Stimulated activated CD4-positive, alpha-beta T cell treated with anti-CD3 and anti-CD28 coated beads, Interleukin-4, amount 100 ng/mL, for 24 hours (primary cell): ENCODE measurements at regions not wholly inside any gene's neighbourhood (a gene's known extent, or its start where the extent isn't known, plus 50 kb on each side); places are given as distances from the start of the nearest gene placed in this dataset.
A peak's percentile ranks its signal among the peaks of the same experiment; 100 is the strongest.

ENCODE experiments used
- DNase-seq: peaks from one replicate; pipeline ENCODE4 v3.0.0-alpha.2; 2020

GRCh38 chr16:85971902-85972638 is 73.1 kb downstream of the IRF8 start:
- DNase-seq = no peak

- no peak for DNase-seq
These were observed 75.7 kb downstream of the IRF8 start for GRCh38 chr16:85974428-85975375.

- no peak for DNase-seq
These were observed 76.6 kb downstream of the IRF8 start for GRCh38 chr16:85975451-85975981.

- no peak for DNase-seq
These were observed 79.4 kb downstream of the IRF8 start for GRCh38 chr16:85978291-85978775.

GRCh38 chr16:85978976-85979375 is 80.0 kb downstream of the IRF8 start:
- no peak for DNase-seq

- DNase-seq = no peak
These were observed 80.6 kb downstream of the IRF8 start for GRCh38 chr16:85979605-85980004.

GRCh38 chr16:85980686-85981085 is 81.7 kb downstream of the IRF8 start:
- DNase-seq = no peak

GRCh38 chr16:85981826-85982562 is 83.0 kb downstream of the IRF8 start:
- no peak for DNase-seq

- DNase-seq = no peak
These were observed 83.6 kb downstream of the IRF8 start for GRCh38 chr16:85982563-85982939.

GRCh38 chr16:85983064-85983463 is 84.1 kb downstream of the IRF8 start:
- no peak for DNase-seq

- DNase-seq = no peak
These were observed 84.8 kb downstream of the IRF8 start for GRCh38 chr16:85983606-85984230.

- DNase-seq = no peak
These were observed 85.4 kb downstream of the IRF8 start for GRCh38 chr16:85984231-85984880.

- no peak for DNase-seq
These were observed 86.0 kb downstream of the IRF8 start for GRCh38 chr16:85984947-85985451.

- DNase-seq = peak; percentile 36
These were observed 88.2 kb downstream of the IRF8 start for GRCh38 chr16:85986931-85987749.

- DNase-seq = no peak
These were observed 88.8 kb downstream of the IRF8 start for GRCh38 chr16:85987750-85988078.

GRCh38 chr16:85988306-85988705 is 89.3 kb downstream of the IRF8 start:
- DNase-seq = no peak

- peak; percentile 59 for DNase-seq
These were observed 89.9 kb downstream of the IRF8 start for GRCh38 chr16:85988723-85989313.

- no peak for DNase-seq
These were observed 90.4 kb downstream of the IRF8 start for GRCh38 chr16:85989376-85989775.

- peak; percentile 33 for DNase-seq
These were observed 91.1 kb downstream of the IRF8 start for GRCh38 chr16:85989863-85990643.

- DNase-seq = no peak
These were observed 91.9 kb downstream of the IRF8 start for GRCh38 chr16:85990861-85991301.
